GM19438 (cell line): ENCODE measurements at regions not wholly inside any gene's neighbourhood (a gene's known extent, or its start where the extent isn't known, plus 50 kb on each side); places are given as distances from the start of the nearest gene placed in this dataset.
"Not testable (repeated sequence)": the region's sequence is repeated elsewhere in the genome, so short reads cannot be mapped to it uniquely, and the experiment has no call there.

Experiments used
- ATAC-seq: cut with Tn5 transposase; IDR thresholded peaks from one replicate; pipeline ENCODE4 v1.9.1; 2021; ENCODE audit warnings: low read depth; ENCODE audit not compliant: unreplicated experiment

GRCh38 chr5:51250957-51251356 lies 132.3 kb upstream of the ISL1 start:
- not testable (repeated sequence) for ATAC-seq

GRCh38 chr5:51271261-51271660 lies 112.0 kb upstream of the ISL1 start:
- no peak for ATAC-seq

GRCh38 chr5:51273021-51273420 lies 110.2 kb upstream of the ISL1 start:
- ATAC-seq = no peak

- no peak for ATAC-seq
Measured at GRCh38 chr5:51273871-51274270, 109.4 kb upstream of the ISL1 start.

- no peak for ATAC-seq
Measured at GRCh38 chr5:51275428-51275827, 107.8 kb upstream of the ISL1 start.

- no peak for ATAC-seq
Measured at GRCh38 chr5:51276250-51276649, 107.0 kb upstream of the ISL1 start.

- no peak for ATAC-seq
Measured at GRCh38 chr5:51278539-51278938, 104.7 kb upstream of the ISL1 start.

GRCh38 chr5:51279983-51280706 lies 103.1 kb upstream of the ISL1 start:
- ATAC-seq = no peak

GRCh38 chr5:51286046-51286445 lies 97.2 kb upstream of the ISL1 start:
- no peak for ATAC-seq

- ATAC-seq = no peak
Measured at GRCh38 chr5:51302343-51302742, 80.9 kb upstream of the ISL1 start.

- ATAC-seq = no peak
Measured at GRCh38 chr5:51326844-51327243, 56.4 kb upstream of the ISL1 start.
